Upper lobe of left lung (tissue), 4 donors: ENCODE measurements at regions not wholly inside any gene's neighbourhood (a gene's known extent, or its start where the extent isn't known, plus 50 kb on each side); places are given as distances from the start of the nearest gene placed in this dataset.

Source experiments
- CTCF ChIP-seq, 6 experiments: fragments of 450-650 bp in 4 of 6; fragments of 200-600 bp in 2 of 6; sonication (generic) in 2 of 6; IDR thresholded peaks; one replicate each; pipeline ENCODE4 v1.5.1; 2016 to 2019; ENCODE audit warnings: antibody characterized with exemption in 6 of 6
- POLR2A ChIP-seq, 4 donors: fragments of 450-650 bp; IDR thresholded peaks; one replicate each; pipeline ENCODE4 v1.5.1; 2016 to 2017; ENCODE audit warnings: antibody characterized with exemption in 4 of 4, mild to moderate bottlenecking in 2 of 4
- POLR2AphosphoS5 ChIP-seq, 2 donors: sonication (generic); formaldehyde crosslinking; IDR thresholded peaks; one replicate each; pipeline ENCODE4 v1.5.1; 2017; ENCODE audit warnings: antibody characterized with exemption in 2 of 2

- TF ChIP-seq CTCF (IDR thresholded peaks at IDR 0.05) (no peak), POLR2AphosphoS5 (IDR thresholded peaks at IDR 0.05) (no peak), POLR2A (IDR thresholded peaks at IDR 0.05) (no peak)
Measured at GRCh38 chr5:174311121-174311520, 265.6 kb downstream of the NSG2 start.
